ENCODE measurements at regions not wholly inside any gene's neighbourhood (a gene's known extent, or its start where the extent isn't known, plus 50 kb on each side); places are given as distances from the start of the nearest gene placed in this dataset.

DNA sequence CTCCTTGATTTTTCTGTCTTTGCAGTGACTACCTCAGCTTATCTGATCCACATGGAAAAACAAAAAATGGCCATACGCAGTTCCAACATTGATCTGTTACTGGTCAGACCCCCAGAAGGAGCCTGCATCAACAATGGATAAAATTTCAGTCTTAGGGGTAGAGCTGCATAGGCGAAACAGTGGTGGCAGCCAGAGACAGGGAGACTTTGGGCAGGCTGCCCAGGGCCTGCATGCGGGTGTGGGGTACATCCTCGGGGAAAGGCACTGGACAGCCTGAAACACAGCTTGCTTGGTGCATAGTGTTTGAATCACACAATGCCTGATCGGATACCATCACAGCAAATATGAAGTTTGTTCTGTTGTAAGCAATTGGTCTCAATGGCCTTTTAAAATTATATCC is 847.8 kb downstream of the QKI start:
- ChIA-PET CTCF (ENCODE audit: low intra/inter-chr PET ratio, low total read pairs) (no interaction called here), POLR2A (no interaction called here)
- H3K9me3 ChIP-seq (ENCODE audit: low read length): peaks cover 93% of the 10 kb centered on the region
- H3K9ac ChIP-seq (ENCODE audit: insufficient read depth, low read depth, low read length): no peak overlapping the region
- WGBS (ENCODE audit: low lambda C conversion rate): 11% methylated on average over 5 of the region's 5 CpGs
- no peaks in the 10 kb centered on the region for H3K36me3 ChIP-seq (replicated peaks in 1 of 2; ENCODE audit: control insufficient read depth in 1 of 2, insufficient read depth in 2 of 2, low read length in 2 of 2)
- ATAC-seq: no peak
- BruUV-seq (replicated peaks): no TSS peak
- no peaks in the 10 kb centered on the region for H4K20me1 ChIP-seq (ENCODE audit: insufficient read depth, low read length)
- H3K4me2 ChIP-seq (ENCODE audit: low read depth, low read length): no peak overlapping the region
- no peak overlapping the region for H3K27ac ChIP-seq (ENCODE audit: extremely low read length, insufficient read depth, low read length)
- no peak for FAIRE-seq
- H3K27me3 ChIP-seq (ENCODE audit: control insufficient read depth in 1 of 2, insufficient read depth in 2 of 2, low read length in 2 of 2): no peaks in the 10 kb centered on the region
- no peaks in the 10 kb centered on the region for H3K4me1 ChIP-seq (ENCODE audit: insufficient read depth, low read length)
- DNase-seq (ENCODE audit: low spot score): no peak
- H3K4me3 ChIP-seq (replicated peaks in 1 of 3; ENCODE audit: insufficient read depth in 1 of 3, low read depth in 2 of 3, low read length in 3 of 3): no peak overlapping the region
- H3K79me2 ChIP-seq (ENCODE audit: insufficient read depth, low read length): no peaks in the 10 kb centered on the region
- intact Hi-C loops (cut with micrococcal nuclease; ENCODE audit: unreplicated experiment) (no loop called here), in situ Hi-C loops (cut with HindIII; ENCODE audit: extremely low pct_ligation_motif_present, low pct_unique_long_range_greater_than_20kb) (no loop called here)
- H2AFZ ChIP-seq (ENCODE audit: low read length): no peak overlapping the region
- TF ChIP-seq ZNF253 (CRISPR knock-in tag; IDR thresholded peaks at IDR 0.05; ENCODE audit: borderline replicate concordance) (no peak), ZNF329 (CRISPR knock-in tag; IDR thresholded peaks at IDR 0.05; ENCODE audit: low read depth) (no peak), ZNF563 (CRISPR knock-in tag; IDR thresholded peaks at IDR 0.05) (no peak), SNAPC2 (CRISPR knock-in tag; IDR thresholded peaks at IDR 0.05) (no peak), ZNF713 (CRISPR knock-in tag; IDR thresholded peaks at IDR 0.05) (no peak), ZNF17 (CRISPR knock-in tag; IDR thresholded peaks at IDR 0.05) (no peak), ETV6 (CRISPR knock-in tag; conservative IDR thresholded peaks at IDR 0.05) (no peak), ZNF879 (CRISPR knock-in tag; IDR thresholded peaks at IDR 0.05) (no peak), ZNF331 (CRISPR knock-in tag; IDR thresholded peaks at IDR 0.05) (no peak), MEIS1 (CRISPR knock-in tag; IDR thresholded peaks at IDR 0.05; ENCODE audit: borderline replicate concordance) (no peak), AGO2 (optimal IDR thresholded peaks at IDR 0.05; ENCODE audit: low read depth, low read length) (no peak), RBAK (CRISPR knock-in tag; IDR thresholded peaks at IDR 0.05) (no peak), THAP11 (CRISPR knock-in tag; IDR thresholded peaks at IDR 0.05) (no peak), IRX3 (CRISPR knock-in tag; IDR thresholded peaks at IDR 0.05; ENCODE audit: borderline replicate concordance, low read depth) (no peak)
- TF ChIP-seq, protein P1, sequence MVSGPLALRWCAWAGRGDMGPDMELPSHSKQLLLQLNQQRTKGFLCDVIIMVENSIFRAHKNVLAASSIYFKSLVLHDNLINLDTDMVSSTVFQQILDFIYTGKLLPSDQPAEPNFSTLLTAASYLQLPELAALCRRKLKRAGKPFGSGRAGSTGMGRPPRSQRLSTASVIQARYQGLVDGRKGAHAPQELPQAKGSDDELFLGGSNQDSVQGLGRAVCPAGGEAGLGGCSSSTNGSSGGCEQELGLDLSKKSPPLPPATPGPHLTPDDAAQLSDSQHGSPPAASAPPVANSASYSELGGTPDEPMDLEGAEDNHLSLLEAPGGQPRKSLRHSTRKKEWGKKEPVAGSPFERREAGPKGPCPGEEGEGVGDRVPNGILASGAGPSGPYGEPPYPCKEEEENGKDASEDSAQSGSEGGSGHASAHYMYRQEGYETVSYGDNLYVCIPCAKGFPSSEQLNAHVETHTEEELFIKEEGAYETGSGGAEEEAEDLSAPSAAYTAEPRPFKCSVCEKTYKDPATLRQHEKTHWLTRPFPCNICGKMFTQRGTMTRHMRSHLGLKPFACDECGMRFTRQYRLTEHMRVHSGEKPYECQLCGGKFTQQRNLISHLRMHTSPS (CRISPR knock-in tag; IDR thresholded peaks at IDR 0.05; ENCODE audit: low read depth): no peak
- TF ChIP-seq, protein P2, sequence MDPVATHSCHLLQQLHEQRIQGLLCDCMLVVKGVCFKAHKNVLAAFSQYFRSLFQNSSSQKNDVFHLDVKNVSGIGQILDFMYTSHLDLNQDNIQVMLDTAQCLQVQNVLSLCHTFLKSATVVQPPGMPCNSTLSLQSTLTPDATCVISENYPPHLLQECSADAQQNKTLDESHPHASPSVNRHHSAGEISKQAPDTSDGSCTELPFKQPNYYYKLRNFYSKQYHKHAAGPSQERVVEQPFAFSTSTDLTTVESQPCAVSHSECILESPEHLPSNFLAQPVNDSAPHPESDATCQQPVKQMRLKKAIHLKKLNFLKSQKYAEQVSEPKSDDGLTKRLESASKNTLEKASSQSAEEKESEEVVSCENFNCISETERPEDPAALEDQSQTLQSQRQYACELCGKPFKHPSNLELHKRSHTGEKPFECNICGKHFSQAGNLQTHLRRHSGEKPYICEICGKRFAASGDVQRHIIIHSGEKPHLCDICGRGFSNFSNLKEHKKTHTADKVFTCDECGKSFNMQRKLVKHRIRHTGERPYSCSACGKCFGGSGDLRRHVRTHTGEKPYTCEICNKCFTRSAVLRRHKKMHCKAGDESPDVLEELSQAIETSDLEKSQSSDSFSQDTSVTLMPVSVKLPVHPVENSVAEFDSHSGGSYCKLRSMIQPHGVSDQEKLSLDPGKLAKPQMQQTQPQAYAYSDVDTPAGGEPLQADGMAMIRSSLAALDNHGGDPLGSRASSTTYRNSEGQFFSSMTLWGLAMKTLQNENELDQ (CRISPR knock-in tag; IDR thresholded peaks at IDR 0.05; ENCODE audit: borderline replicate concordance): no peak
- TF ChIP-seq, protein P3, sequence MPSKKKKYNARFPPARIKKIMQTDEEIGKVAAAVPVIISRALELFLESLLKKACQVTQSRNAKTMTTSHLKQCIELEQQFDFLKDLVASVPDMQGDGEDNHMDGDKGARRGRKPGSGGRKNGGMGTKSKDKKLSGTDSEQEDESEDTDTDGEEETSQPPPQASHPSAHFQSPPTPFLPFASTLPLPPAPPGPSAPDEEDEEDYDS (CRISPR knock-in tag; IDR thresholded peaks at IDR 0.05): no peak
- TF ChIP-seq, protein P4, sequence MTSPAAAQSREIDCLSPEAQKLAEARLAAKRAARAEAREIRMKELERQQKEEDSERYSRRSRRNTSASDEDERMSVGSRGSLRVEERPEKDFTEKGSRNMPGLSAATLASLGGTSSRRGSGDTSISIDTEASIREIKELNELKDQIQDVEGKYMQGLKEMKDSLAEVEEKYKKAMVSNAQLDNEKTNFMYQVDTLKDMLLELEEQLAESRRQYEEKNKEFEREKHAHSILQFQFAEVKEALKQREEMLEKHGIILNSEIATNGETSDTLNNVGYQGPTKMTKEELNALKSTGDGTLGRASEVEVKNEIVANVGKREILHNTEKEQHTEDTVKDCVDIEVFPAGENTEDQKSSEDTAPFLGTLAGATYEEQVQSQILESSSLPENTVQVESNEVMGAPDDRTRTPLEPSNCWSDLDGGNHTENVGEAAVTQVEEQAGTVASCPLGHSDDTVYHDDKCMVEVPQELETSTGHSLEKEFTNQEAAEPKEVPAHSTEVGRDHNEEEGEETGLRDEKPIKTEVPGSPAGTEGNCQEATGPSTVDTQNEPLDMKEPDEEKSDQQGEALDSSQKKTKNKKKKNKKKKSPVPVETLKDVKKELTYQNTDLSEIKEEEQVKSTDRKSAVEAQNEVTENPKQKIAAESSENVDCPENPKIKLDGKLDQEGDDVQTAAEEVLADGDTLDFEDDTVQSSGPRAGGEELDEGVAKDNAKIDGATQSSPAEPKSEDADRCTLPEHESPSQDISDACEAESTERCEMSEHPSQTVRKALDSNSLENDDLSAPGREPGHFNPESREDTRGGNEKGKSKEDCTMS (CRISPR knock-in tag; conservative IDR thresholded peaks at IDR 0.05): no peak
- TF ChIP-seq, protein P5, sequence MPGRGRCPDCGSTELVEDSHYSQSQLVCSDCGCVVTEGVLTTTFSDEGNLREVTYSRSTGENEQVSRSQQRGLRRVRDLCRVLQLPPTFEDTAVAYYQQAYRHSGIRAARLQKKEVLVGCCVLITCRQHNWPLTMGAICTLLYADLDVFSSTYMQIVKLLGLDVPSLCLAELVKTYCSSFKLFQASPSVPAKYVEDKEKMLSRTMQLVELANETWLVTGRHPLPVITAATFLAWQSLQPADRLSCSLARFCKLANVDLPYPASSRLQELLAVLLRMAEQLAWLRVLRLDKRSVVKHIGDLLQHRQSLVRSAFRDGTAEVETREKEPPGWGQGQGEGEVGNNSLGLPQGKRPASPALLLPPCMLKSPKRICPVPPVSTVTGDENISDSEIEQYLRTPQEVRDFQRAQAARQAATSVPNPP (CRISPR knock-in tag; IDR thresholded peaks at IDR 0.05): no peak

Data from HepG2 (cell line).